Prostate gland (tissue), 2 donors: ENCODE measurements at regions not wholly inside any gene's neighbourhood (a gene's known extent, or its start where the extent isn't known, plus 50 kb on each side); places are given as distances from the start of the nearest gene placed in this dataset.

ENCODE experiments used
- DNase-seq: peaks from one replicate; pipeline ENCODE4 v3.0.0-alpha.2; 2019; ENCODE audit warnings: low spot score
- H3K27ac ChIP-seq, 2 donors: fragments of 200-600 bp; sonication (generic); 2 replicates each; pipeline ENCODE4 v1.5.1; 2017 to 2019
- H3K27me3 ChIP-seq: fragments of 200-600 bp; sonication (generic); replicated peaks from 2 replicates; pipeline ENCODE4 v1.5.1; 2019; ENCODE audit not compliant: insufficient read depth
- H3K36me3 ChIP-seq, 2 donors: fragments of 200-600 bp; sonication (generic); 1 replicate in 1 of 2; 2 replicates in 1 of 2; pipeline versions ENCODE4 v1.5.1 to v1.8.1; 2017 to 2019
- H3K4me1 ChIP-seq: fragments of 200-600 bp; sonication (generic); replicated peaks from 2 replicates; pipeline ENCODE4 v1.5.1; 2019
- H3K4me3 ChIP-seq, 2 donors: fragments of 200-600 bp; sonication (generic); 2 replicates each; pipeline ENCODE4 v1.5.1; 2017 to 2019
- H3K9me3 ChIP-seq: fragments of 200-600 bp; sonication (generic); 2 replicates; pipeline ENCODE4 v1.5.1; 2017
- CTCF ChIP-seq, 4 experiments: fragments of 200-600 bp in 2 of 4; fragments of 450-650 bp in 2 of 4; sonication (generic) in 2 of 4; IDR thresholded peaks; 1 replicate in 3 of 4; 2 replicates in 1 of 4; pipeline ENCODE4 v1.5.1; 2016 to 2019; ENCODE audit warnings: antibody characterized with exemption in 4 of 4, mild to moderate bottlenecking in 2 of 4, moderate library complexity in 2 of 4
- POLR2A ChIP-seq: fragments of 450-650 bp; IDR thresholded peaks from one replicate; pipeline ENCODE4 v1.6.1; 2016; ENCODE audit warnings: antibody characterized with exemption, mild to moderate bottlenecking
- POLR2AphosphoS5 ChIP-seq: sonication (generic); formaldehyde crosslinking; IDR thresholded peaks from one replicate; pipeline ENCODE4 v1.6.1; 2017; ENCODE audit warnings: antibody characterized with exemption
- WGBS: methylation state at CpG from one replicate; pipeline ENCODE4 v1.1.5; 2018; 5-methylcytosine and 5-hydroxymethylcytosine counted together
- intact Hi-C: fragments of 100-400 bp; cut with DNase I; formaldehyde crosslinking; loops from one replicate; pipeline ENCODE4 v1.14.2; 2022

GRCh38 chr7:49150486-49150885 lies 226.1 kb downstream of the CDC14C start:
- no peak for DNase-seq
- H3K36me3 ChIP-seq, result no peaks in the 10 kb centered on the region
- WGBS, result 51% methylated on average over 3 of the region's 3 CpGs
- H3K27ac ChIP-seq, result no peak overlapping the region
- H3K4me3 ChIP-seq, result no peak overlapping the region
- no peaks in the 10 kb centered on the region for H3K27me3 ChIP-seq
- TF ChIP-seq CTCF (IDR thresholded peaks at IDR 0.05), result no peak
- no peaks in the 10 kb centered on the region for H3K4me1 ChIP-seq
- intact Hi-C loops, result no loop called here
- no peaks in the 10 kb centered on the region for H3K9me3 ChIP-seq

- H3K36me3 ChIP-seq, result no peaks in the 10 kb centered on the region
- no peaks in the 10 kb centered on the region for H3K27me3 ChIP-seq
- H3K27ac ChIP-seq, result no peak overlapping the region
- no peaks in the 10 kb centered on the region for H3K9me3 ChIP-seq
- 87% methylated on average over 3 of the region's 3 CpGs for WGBS
- intact Hi-C loops, result no loop called here
- no peak for DNase-seq
- H3K4me1 ChIP-seq, result no peaks in the 10 kb centered on the region
- TF ChIP-seq POLR2AphosphoS5 (no peak), CTCF (IDR thresholded peaks at IDR 0.05) (no peak), POLR2A (no peak)
- no peak overlapping the region for H3K4me3 ChIP-seq
Observed at GRCh38 chr7:49151146-49151545, 226.8 kb downstream of the CDC14C start.

- DNase-seq, result no peak
- H3K4me3 ChIP-seq, result no peak overlapping the region
- intact Hi-C loops, result no loop called here
- H3K9me3 ChIP-seq, result no peaks in the 10 kb centered on the region
- no peak for TF ChIP-seq POLR2A
- no peak for TF ChIP-seq CTCF (IDR thresholded peaks at IDR 0.05)
- no peak for TF ChIP-seq POLR2AphosphoS5
- H3K4me1 ChIP-seq, result no peaks in the 10 kb centered on the region
- H3K27me3 ChIP-seq, result no peaks in the 10 kb centered on the region
- H3K27ac ChIP-seq, result no peak overlapping the region
- H3K36me3 ChIP-seq, result no peaks in the 10 kb centered on the region
- WGBS, result 49% methylated on average over 2 of the region's 2 CpGs
Observed at GRCh38 chr7:49158321-49158720, 234.0 kb downstream of the CDC14C start.

DNA sequence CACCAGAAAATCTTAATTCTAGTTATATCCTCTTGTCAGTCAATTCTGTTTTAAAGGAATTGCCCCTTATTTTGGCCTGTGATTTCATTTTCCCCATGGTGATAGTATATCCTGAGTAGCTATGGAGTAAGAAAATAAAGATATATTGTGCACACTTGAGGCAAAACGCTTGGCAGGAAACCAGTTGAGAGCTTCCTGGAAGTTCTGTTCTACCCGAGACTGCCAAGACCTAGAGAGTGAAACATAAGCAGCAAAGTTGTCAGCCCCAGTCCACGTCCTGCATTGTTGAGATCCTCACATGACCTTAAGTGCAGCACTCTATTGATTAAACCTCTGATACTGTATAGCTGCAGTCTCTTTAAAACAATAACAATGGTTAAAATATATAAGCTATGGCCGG lies 235.2 kb downstream of the CDC14C start:
- H3K4me1 ChIP-seq, result no peaks in the 10 kb centered on the region
- DNase-seq, result no peak
- 68% methylated on average over 4 of the region's 4 CpGs for WGBS
- H3K9me3 ChIP-seq, result no peaks in the 10 kb centered on the region
- no peaks in the 10 kb centered on the region for H3K36me3 ChIP-seq
- TF ChIP-seq POLR2A (no peak), CTCF (IDR thresholded peaks at IDR 0.05) (no peak), POLR2AphosphoS5 (no peak)
- H3K27ac ChIP-seq, result no peak overlapping the region
- no peaks in the 10 kb centered on the region for H3K27me3 ChIP-seq
- no peak overlapping the region for H3K4me3 ChIP-seq
- intact Hi-C loops, result no loop called here

GRCh38 chr7:49166441-49166840 lies 242.1 kb downstream of the CDC14C start:
- no peaks in the 10 kb centered on the region for H3K27me3 ChIP-seq
- H3K4me1 ChIP-seq, result no peaks in the 10 kb centered on the region
- no peak overlapping the region for H3K27ac ChIP-seq
- H3K4me3 ChIP-seq, result no peak overlapping the region
- intact Hi-C loops, result no loop called here
- H3K9me3 ChIP-seq, result no peaks in the 10 kb centered on the region
- no peaks in the 10 kb centered on the region for H3K36me3 ChIP-seq
- no peak for DNase-seq
- TF ChIP-seq CTCF (IDR thresholded peaks at IDR 0.05) (no peak), POLR2A (no peak), POLR2AphosphoS5 (no peak)
- WGBS, result 87% methylated on average over 1 of the region's 1 CpG
